IMR-90 (cell line): ENCODE measurements at regions not wholly inside any gene's neighbourhood (a gene's known extent, or its start where the extent isn't known, plus 50 kb on each side); places are given as distances from the start of the nearest gene placed in this dataset.

Experiments used
- ATAC-seq: fragments of 200-7000 bp; cut with Tn5 transposase; 2 replicates; pipeline ENCODE4 v1.9.1; 2020; ENCODE audit warnings: low read depth, mild to moderate bottlenecking, moderate library complexity
- BruUV-seq: library from RNA; stranded (reverse); fragments of 400-500 nt; replicated peaks from 2 replicates; lab custom pipeline; 2021; lab: Mats Ljungman, UMichigan
- CTCF ChIA-PET: fragments of 300-600 bp; formaldehyde crosslinking; extraction: SDS; loops from one replicate; lab custom pipeline; 2021; ENCODE audit warnings: antibody characterized with exemption; lab: Yijun Ruan, JAX
- POLR2A ChIA-PET: fragments of 300-600 bp; sonication (Branson Sonifier 250); formaldehyde crosslinking; loops from one replicate; lab custom pipeline; 2022; ENCODE audit warnings: antibody characterized with exemption; ENCODE audit not compliant: unreplicated experiment; lab: Charles Lee
- DNase-seq: peaks from one replicate; pipeline ENCODE4 v3.0.0; 2013
- H2AFZ ChIP-seq: replicated peaks from 2 replicates; pipeline ENCODE3; 2013; ENCODE audit warnings: low read length, mild to moderate bottlenecking; ENCODE audit not compliant: poor library complexity
- H2AK5ac ChIP-seq: 2 replicates; pipeline ENCODE4 v1.6.1; 2013; ENCODE audit warnings: low read depth, low read length, inconsistent platforms
- H2AK9ac ChIP-seq: replicated peaks from 2 replicates; pipeline ENCODE3; 2013; ENCODE audit warnings: mild to moderate bottlenecking, low read depth, low read length, moderate library complexity; ENCODE audit not compliant: poor library complexity
- H2BK120ac ChIP-seq: 2 replicates; pipeline ENCODE4 v1.6.1; 2013; ENCODE audit warnings: low read depth, low read length, inconsistent platforms
- H2BK15ac ChIP-seq: 3 replicates; pipeline ENCODE4 v1.6.1; 2013; ENCODE audit warnings: low read depth, low read length, inconsistent platforms
- H2BK20ac ChIP-seq: 2 replicates; pipeline ENCODE4 v1.6.1; 2013; ENCODE audit warnings: low read depth, mild to moderate bottlenecking, inconsistent platforms, low read length, moderate library complexity
- H2BK5ac ChIP-seq: 2 replicates; pipeline ENCODE4 v1.6.1; 2013; ENCODE audit warnings: mild to moderate bottlenecking, low read depth, low read length, inconsistent platforms; ENCODE audit not compliant: poor library complexity, severe bottlenecking
- H3K14ac ChIP-seq: replicated peaks from 2 replicates; pipeline ENCODE4 v1.6.1; 2013; ENCODE audit warnings: low read depth, low read length, inconsistent platforms
- H3K18ac ChIP-seq: 2 replicates; pipeline ENCODE4 v1.6.1; 2013; ENCODE audit warnings: low read depth, low read length, control low read depth
- H3K23ac ChIP-seq: 2 replicates; pipeline ENCODE4 v1.6.1; 2013; ENCODE audit warnings: low read depth, low read length, inconsistent platforms
- H3K27ac ChIP-seq: 2 replicates; pipeline ENCODE4 v1.5.1; 2013; ENCODE audit warnings: mild to moderate bottlenecking, control low read depth, low read length; ENCODE audit not compliant: insufficient read depth
- H3K27me3 ChIP-seq: 2 replicates; pipeline ENCODE4 v1.6.1; 2013; ENCODE audit warnings: low read length; ENCODE audit not compliant: control insufficient read depth, insufficient read depth
- H3K36me3 ChIP-seq: 2 replicates; pipeline ENCODE4 v1.6.1; 2013; ENCODE audit warnings: low read length, mixed read lengths; ENCODE audit not compliant: control insufficient read depth, insufficient read depth
- H3K4ac ChIP-seq: 2 replicates; pipeline ENCODE4 v1.6.1; 2013; ENCODE audit warnings: low read depth, low read length, inconsistent platforms
- H3K4me1 ChIP-seq: 2 replicates; pipeline ENCODE4 v1.6.1; 2013; ENCODE audit warnings: low read length, mixed read lengths; ENCODE audit not compliant: control insufficient read depth, insufficient read depth
- H3K4me2 ChIP-seq: 2 replicates; pipeline ENCODE4 v1.6.1; 2013; ENCODE audit warnings: low read depth, mild to moderate bottlenecking, control low read depth, low read length, moderate library complexity
- H3K4me3 ChIP-seq: 2 replicates; pipeline ENCODE4 v1.5.1; 2013; ENCODE audit warnings: low read depth, mild to moderate bottlenecking, control low read depth, low read length, moderate library complexity; ENCODE audit not compliant: insufficient read depth
- H3K56ac ChIP-seq: 2 replicates; pipeline ENCODE4 v1.6.1; 2013; ENCODE audit warnings: low read length, inconsistent platforms; ENCODE audit not compliant: insufficient read depth; ENCODE audit errors: extremely low read depth
- H3K79me1 ChIP-seq, 2 experiments: 2 replicates each; pipeline ENCODE4 v1.6.1; 2013; ENCODE audit warnings: low read length in 2 of 2, inconsistent platforms in 1 of 2, low read depth in 1 of 2
- H3K9ac ChIP-seq: 2 replicates; pipeline ENCODE4 v1.6.1; 2013; ENCODE audit warnings: low read depth, low read length, control low read depth
- H3K9me1 ChIP-seq: 2 replicates; pipeline ENCODE4 v1.6.1; 2013; ENCODE audit warnings: low read length, inconsistent platforms; ENCODE audit not compliant: insufficient read depth
- H3K9me3 ChIP-seq: 2 replicates; pipeline ENCODE4 v1.6.1; 2013; ENCODE audit warnings: low read length; ENCODE audit not compliant: control insufficient read depth, insufficient read depth
- H4K20me1 ChIP-seq: 2 replicates; pipeline ENCODE4 v1.6.1; 2013; ENCODE audit warnings: low read length, inconsistent platforms; ENCODE audit not compliant: insufficient read depth
- H4K5ac ChIP-seq: 2 replicates; pipeline ENCODE4 v1.6.1; 2013; ENCODE audit warnings: mild to moderate bottlenecking, low read depth, low read length, control low read depth
- H4K8ac ChIP-seq, 2 experiments: 2 replicates each; pipeline ENCODE4 v1.6.1; 2013; ENCODE audit warnings: low read depth in 2 of 2, low read length in 2 of 2, control low read depth in 1 of 2, inconsistent platforms in 1 of 2
- H4K91ac ChIP-seq: 2 replicates; pipeline ENCODE4 v1.6.1; 2013; ENCODE audit warnings: low read depth, low read length, inconsistent platforms; ENCODE audit not compliant: insufficient read depth
- BHLHE40 ChIP-seq: fragments of 150-350 bp; IDR thresholded peaks from 2 replicates; pipeline ENCODE4 v1.6.1; 2016; ENCODE audit warnings: mild to moderate bottlenecking, low read depth, low read length
- CEBPB ChIP-seq: IDR thresholded peaks from 2 replicates; pipeline ENCODE4 v1.6.1; 2012; ENCODE audit warnings: low read depth, low read length, improper control_type of control experiment
- CHD1 ChIP-seq: IDR thresholded peaks from 2 replicates; pipeline ENCODE4 v1.6.1; 2012; ENCODE audit warnings: low read depth, low read length, improper control_type of control experiment
- FOS ChIP-seq: fragments of 150-350 bp; IDR thresholded peaks from 2 replicates; pipeline ENCODE4 v1.6.1; 2016; ENCODE audit warnings: low read depth, low read length
- MAFK ChIP-seq: IDR thresholded peaks from 2 replicates; pipeline ENCODE4 v1.6.1; 2012; ENCODE audit warnings: low read depth, low read length, improper control_type of control experiment
- POLR2A ChIP-seq: IDR thresholded peaks from 2 replicates; pipeline ENCODE4 v1.6.1; 2012; ENCODE audit warnings: mild to moderate bottlenecking, low read depth, low read length
- RAD21 ChIP-seq: IDR thresholded peaks from 2 replicates; pipeline ENCODE4 v1.6.1; 2012; ENCODE audit warnings: low read length, improper control_type of control experiment
- RCOR1 ChIP-seq: IDR thresholded peaks from 2 replicates; pipeline ENCODE4 v1.6.1; 2012; ENCODE audit warnings: mild to moderate bottlenecking, low read length, improper control_type of control experiment; ENCODE audit not compliant: insufficient replicate concordance
- RFX5 ChIP-seq: IDR thresholded peaks from 2 replicates; pipeline ENCODE4 v1.8.0; 2012; ENCODE audit warnings: low read depth, mild to moderate bottlenecking, low read length, moderate library complexity
- SMC3 ChIP-seq: fragments of 150-350 bp; IDR thresholded peaks from 2 replicates; pipeline ENCODE4 v1.6.1; 2016; ENCODE audit warnings: low read depth, mild to moderate bottlenecking, antibody characterized with exemption, low read length, moderate library complexity
- WGBS, 2 experiments: methylation state at CpG; one replicate each; pipeline versions ENCODE4 v1.1.5 to v1.1.7; 2013; ENCODE audit warnings: missing lambda C conversion rate in 2 of 2; ENCODE audit not compliant: insufficient read length in 1 of 2; ENCODE audit errors: extremely low coverage in 2 of 2; 5-methylcytosine and 5-hydroxymethylcytosine counted together
- dilution Hi-C: fragments of 300-500 bp; cut with HindIII; formaldehyde crosslinking; loops from one replicate; pipeline ENCODE4 v1.14.3; 2018; ENCODE audit warnings: low sequenced_read_pairs; ENCODE audit not compliant: unreplicated experiment
- in situ Hi-C: fragments of 300-500 bp; cut with MboI; formaldehyde crosslinking; loops from 3 replicates; pipeline ENCODE4 v1.14.3; 2019; ENCODE audit warnings: low sequenced_read_pairs, inconsistent platforms, mixed read lengths
- intact Hi-C: fragments of 100-400 bp; cut with micrococcal nuclease; formaldehyde crosslinking; loops from 2 replicates; pipeline ENCODE4 v1.10.0; 2022
- TF ChIP-seq, protein P1 (sequence below): conservative IDR thresholded peaks from 2 replicates; pipeline ENCODE4 v1.5.1; 2012; ENCODE audit warnings: mild to moderate bottlenecking, low read depth, low read length, improper control_type of control experiment

DNA sequence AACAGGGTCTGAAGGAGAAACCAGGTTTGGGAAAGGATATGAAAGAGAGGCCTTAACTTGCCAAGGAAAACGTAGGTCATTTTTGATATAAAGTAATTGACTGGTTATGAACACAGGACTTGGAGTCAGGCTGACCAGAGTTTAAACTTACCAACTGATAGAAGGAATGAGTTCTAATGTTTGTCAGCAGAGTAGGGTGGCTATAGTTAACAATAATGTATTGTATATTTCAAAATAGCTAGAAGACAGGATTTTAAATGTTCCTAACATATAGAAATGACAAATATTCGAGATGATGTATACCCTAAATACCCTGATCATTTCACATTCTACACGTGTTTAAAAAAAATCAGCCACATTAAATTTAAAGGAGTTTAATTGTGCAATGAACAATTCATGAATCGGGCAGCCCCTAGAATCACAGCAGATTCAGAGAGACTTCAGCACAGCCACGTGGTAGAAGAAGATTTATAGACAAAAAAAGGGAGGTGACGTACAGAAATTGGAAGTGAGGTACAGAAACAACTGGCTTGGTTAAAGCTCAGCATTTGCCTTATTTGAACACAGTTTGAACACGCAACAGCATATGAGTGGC is 52.5 kb upstream of the PLEKHG7 start:
- no TSS peak for BruUV-seq
- H3K9me3 ChIP-seq: no peaks in the 10 kb centered on the region
- H3K56ac ChIP-seq: no peak overlapping the region
- no peak overlapping the region for H2AK5ac ChIP-seq
- ATAC-seq (peak; percentile 19; the same call in 1 of the 2 replicates), DNase-seq (no peak)
- no peak overlapping the region for H2AK9ac ChIP-seq
- no peaks in the 10 kb centered on the region for H3K4me1 ChIP-seq
- H2BK20ac ChIP-seq: 0 out of 2 replicates have a peak overlapping the region, but pooled peaks have one; percentile 59
- no peak overlapping the region for H4K5ac ChIP-seq
- dilution Hi-C loops (no loop called here), intact Hi-C loops (loop anchor here (1.0 to 10.0 kb wide), 4 partner anchors 76 to 1268 kb away; partner anchors contain the start of gene BTG1), in situ Hi-C loops (no loop called here)
- H3K9ac ChIP-seq: no peak overlapping the region
- ChIA-PET POLR2A (no interaction called here), CTCF (interaction anchor here (1.4 kb wide), 1 partner anchor 1269 kb away, joined by 4 read pairs; no protein-coding TSS in a partner anchor)
- no peaks in the 10 kb centered on the region for H3K79me1 ChIP-seq
- no peak overlapping the region for H3K4ac ChIP-seq
- no peak overlapping the region for H2BK120ac ChIP-seq
- H3K36me3 ChIP-seq: no peaks in the 10 kb centered on the region
- H3K4me3 ChIP-seq: no peak overlapping the region
- no peak overlapping the region for H2BK15ac ChIP-seq
- no peak overlapping the region for H4K91ac ChIP-seq
- no peak overlapping the region for H3K4me2 ChIP-seq
- no peak overlapping the region for H3K14ac ChIP-seq
- H2AFZ ChIP-seq: no peak overlapping the region
- no peaks in the 10 kb centered on the region; the same call in 1 of the 2 replicates for H3K9me1 ChIP-seq
- TF ChIP-seq CEBPB (no peak), BHLHE40 (no peak), RAD21 (no peak), RFX5 (no peak), SMC3 (no peak), POLR2A (no peak), MAFK (no peak), FOS (no peak), RCOR1 (no peak), CHD1 (no peak)
- TF ChIP-seq, protein P1, sequence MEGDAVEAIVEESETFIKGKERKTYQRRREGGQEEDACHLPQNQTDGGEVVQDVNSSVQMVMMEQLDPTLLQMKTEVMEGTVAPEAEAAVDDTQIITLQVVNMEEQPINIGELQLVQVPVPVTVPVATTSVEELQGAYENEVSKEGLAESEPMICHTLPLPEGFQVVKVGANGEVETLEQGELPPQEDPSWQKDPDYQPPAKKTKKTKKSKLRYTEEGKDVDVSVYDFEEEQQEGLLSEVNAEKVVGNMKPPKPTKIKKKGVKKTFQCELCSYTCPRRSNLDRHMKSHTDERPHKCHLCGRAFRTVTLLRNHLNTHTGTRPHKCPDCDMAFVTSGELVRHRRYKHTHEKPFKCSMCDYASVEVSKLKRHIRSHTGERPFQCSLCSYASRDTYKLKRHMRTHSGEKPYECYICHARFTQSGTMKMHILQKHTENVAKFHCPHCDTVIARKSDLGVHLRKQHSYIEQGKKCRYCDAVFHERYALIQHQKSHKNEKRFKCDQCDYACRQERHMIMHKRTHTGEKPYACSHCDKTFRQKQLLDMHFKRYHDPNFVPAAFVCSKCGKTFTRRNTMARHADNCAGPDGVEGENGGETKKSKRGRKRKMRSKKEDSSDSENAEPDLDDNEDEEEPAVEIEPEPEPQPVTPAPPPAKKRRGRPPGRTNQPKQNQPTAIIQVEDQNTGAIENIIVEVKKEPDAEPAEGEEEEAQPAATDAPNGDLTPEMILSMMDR: no peak
- H4K8ac ChIP-seq: no peak overlapping the region
- no peak overlapping the region for H3K27ac ChIP-seq
- no peaks in the 10 kb centered on the region for H4K20me1 ChIP-seq
- no peaks in the 10 kb centered on the region for H3K27me3 ChIP-seq
- WGBS, 2 experiments: 0% methylated on average over 1 of the region's 7 CpGs; no CpG with 5 or more reads in 1 of the 2 experiments
- no peak overlapping the region for H3K18ac ChIP-seq
- H3K23ac ChIP-seq: no peak overlapping the region
- no peak overlapping the region for H2BK5ac ChIP-seq
